Ovary (tissue), 7 donors: ENCODE measurements at regions not wholly inside any gene's neighbourhood (a gene's known extent, or its start where the extent isn't known, plus 50 kb on each side); places are given as distances from the start of the nearest gene placed in this dataset.

ENCODE experiments used
- DNase-seq, 5 donors: peaks; one replicate each; pipeline ENCODE4 v3.0.0-alpha.2; 2019 to 2020
- H3K27ac ChIP-seq, 2 donors: fragments of 200-600 bp; one replicate each; pipeline versions ENCODE4 v1.5.1 to v1.8.0; 2019 to 2022
- H3K27me3 ChIP-seq: fragments of 200-600 bp; one replicate; pipeline ENCODE4 v1.8.0; 2022
- H3K36me3 ChIP-seq: fragments of 200-600 bp; sonication (generic); one replicate; pipeline ENCODE4 v1.5.1; 2019
- H3K4me1 ChIP-seq: one replicate; pipeline ENCODE4 v1.8.1; 2013; ENCODE audit warnings: mild to moderate bottlenecking, moderate library complexity; ENCODE audit not compliant: insufficient read depth
- H3K4me3 ChIP-seq: fragments of 200-600 bp; sonication (generic); one replicate; pipeline ENCODE4 v1.5.1; 2017
- H3K9me3 ChIP-seq, 2 donors: fragments of 200-600 bp in 1 of 2; sonication (generic) in 1 of 2; one replicate each; pipeline versions ENCODE4 v1.5.1 to v1.8.1; 2013 to 2019; ENCODE audit warnings: mild to moderate bottlenecking in 1 of 2, moderate library complexity in 1 of 2
- EP300 ChIP-seq: sonication (generic); formaldehyde crosslinking; IDR thresholded peaks from one replicate; pipeline ENCODE4 v1.6.1; 2017; ENCODE audit warnings: antibody characterized with exemption
- POLR2A ChIP-seq: fragments of 450-650 bp; IDR thresholded peaks from one replicate; pipeline ENCODE4 v1.6.1; 2017; ENCODE audit warnings: antibody characterized with exemption, mild to moderate bottlenecking, moderate library complexity
- WGBS, 3 donors: extraction: QIAGEN DNeasy Blood & Tissue Kit in 1 of 3; methylation state at CpG; one replicate each; pipeline versions ENCODE4 v1.1.5 to v1.1.7; 2013 to 2017; 5-methylcytosine and 5-hydroxymethylcytosine counted together
- intact Hi-C, 4 donors: fragments of 100-400 bp; cut with DNase I; formaldehyde crosslinking; loops; one replicate each; pipeline versions ENCODE4 v1.11.0 to v1.15.1; 2022 to 2023
- TF ChIP-seq, protein P1 (sequence below), 3 donors: fragments of 450-650 bp in 2 of 3; fragments of 200-600 bp in 1 of 3; IDR thresholded peaks; one replicate each; pipeline versions ENCODE4 v1.5.1 to v1.8.0; 2016 to 2022; ENCODE audit warnings: antibody characterized with exemption in 3 of 3, mild to moderate bottlenecking in 1 of 3
- donor health status: DM: no; HTN: no; CAD: no; lungs with moderate emphysema.
- donor health status: DM: no; HTN: no; CAD: no.
- donor health status: Bipolar disorder and iron deficiency.
- donor health status: DM: no; HTN: no; CAD: no.
- donor health status: DM: yes; HTN: yes; CAD: no.

DNA sequence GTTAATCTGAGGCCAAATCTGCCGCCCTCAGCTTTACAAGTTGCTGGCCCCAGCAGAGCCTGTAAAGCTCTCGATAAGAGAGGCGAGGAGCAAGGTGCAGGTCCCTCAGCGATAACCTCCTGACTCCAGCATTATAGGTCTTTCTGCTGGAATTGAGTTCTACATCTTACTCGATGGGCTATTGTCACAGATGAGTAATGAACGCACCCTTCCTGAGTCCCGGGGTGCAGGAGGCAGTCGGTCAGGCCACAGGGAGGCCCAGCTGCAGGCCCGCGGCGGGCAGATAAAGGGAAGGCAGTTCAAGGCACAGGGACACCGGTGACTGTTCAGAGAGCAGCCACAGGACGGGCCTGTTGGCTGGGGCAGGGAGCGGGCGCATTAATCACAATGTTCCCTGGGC, 157.6 kb upstream of the OBI1 start:
- TF ChIP-seq EP300: no peak
- TF ChIP-seq, protein P1, sequence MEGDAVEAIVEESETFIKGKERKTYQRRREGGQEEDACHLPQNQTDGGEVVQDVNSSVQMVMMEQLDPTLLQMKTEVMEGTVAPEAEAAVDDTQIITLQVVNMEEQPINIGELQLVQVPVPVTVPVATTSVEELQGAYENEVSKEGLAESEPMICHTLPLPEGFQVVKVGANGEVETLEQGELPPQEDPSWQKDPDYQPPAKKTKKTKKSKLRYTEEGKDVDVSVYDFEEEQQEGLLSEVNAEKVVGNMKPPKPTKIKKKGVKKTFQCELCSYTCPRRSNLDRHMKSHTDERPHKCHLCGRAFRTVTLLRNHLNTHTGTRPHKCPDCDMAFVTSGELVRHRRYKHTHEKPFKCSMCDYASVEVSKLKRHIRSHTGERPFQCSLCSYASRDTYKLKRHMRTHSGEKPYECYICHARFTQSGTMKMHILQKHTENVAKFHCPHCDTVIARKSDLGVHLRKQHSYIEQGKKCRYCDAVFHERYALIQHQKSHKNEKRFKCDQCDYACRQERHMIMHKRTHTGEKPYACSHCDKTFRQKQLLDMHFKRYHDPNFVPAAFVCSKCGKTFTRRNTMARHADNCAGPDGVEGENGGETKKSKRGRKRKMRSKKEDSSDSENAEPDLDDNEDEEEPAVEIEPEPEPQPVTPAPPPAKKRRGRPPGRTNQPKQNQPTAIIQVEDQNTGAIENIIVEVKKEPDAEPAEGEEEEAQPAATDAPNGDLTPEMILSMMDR (IDR thresholded peaks at IDR 0.05): no peak
- TF ChIP-seq POLR2A: no peak
- H3K27me3 ChIP-seq: no peaks in the 10 kb centered on the region
- H3K4me3 ChIP-seq: no peak overlapping the region
- no peaks in the 10 kb centered on the region for H3K36me3 ChIP-seq
- WGBS, 3 donors: 59 to 65% (median 62%) methylated on average over 15 of the region's 15 CpGs
- intact Hi-C loops: no loop called here
- no peak for DNase-seq
- no peaks in the 10 kb centered on the region for H3K4me1 ChIP-seq
- no peaks in the 10 kb centered on the region for H3K9me3 ChIP-seq
- H3K27ac ChIP-seq: no peak overlapping the region

DNA sequence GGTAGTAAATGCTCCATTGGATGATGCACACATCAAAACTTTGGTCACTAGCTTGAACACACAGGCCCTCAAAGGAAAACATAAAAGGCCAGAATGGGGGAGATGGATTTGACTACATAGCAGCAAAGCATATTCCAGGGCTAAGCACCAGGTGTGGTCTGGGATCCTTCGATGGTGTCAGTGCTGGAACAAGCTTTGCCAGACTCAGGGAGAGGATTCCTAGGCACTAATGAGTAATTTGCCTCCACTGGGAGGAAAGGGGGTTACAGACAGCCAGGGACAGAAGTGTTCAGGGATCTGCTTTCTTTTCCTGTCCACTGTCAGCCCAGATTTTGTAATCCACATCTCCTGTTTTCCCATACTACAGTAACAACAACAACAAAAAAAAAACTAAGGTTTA, 157.2 kb upstream of the OBI1 start:
- TF ChIP-seq, protein P1 (IDR thresholded peaks at IDR 0.05): no peak
- no peak for TF ChIP-seq EP300
- TF ChIP-seq POLR2A: no peak
- Histone ChIP-seq H3K4me1 (no peaks in the 10 kb centered on the region), H3K27ac (no peak overlapping the region), H3K9me3 (no peaks in the 10 kb centered on the region), H3K36me3 (no peaks in the 10 kb centered on the region), H3K4me3 (no peak overlapping the region), H3K27me3 (no peaks in the 10 kb centered on the region)
- intact Hi-C loops: no loop called here
- WGBS, 3 donors: 42 to 56% (median 50%) methylated on average over 1 of the region's 1 CpG
- DNase-seq: no peak

DNA sequence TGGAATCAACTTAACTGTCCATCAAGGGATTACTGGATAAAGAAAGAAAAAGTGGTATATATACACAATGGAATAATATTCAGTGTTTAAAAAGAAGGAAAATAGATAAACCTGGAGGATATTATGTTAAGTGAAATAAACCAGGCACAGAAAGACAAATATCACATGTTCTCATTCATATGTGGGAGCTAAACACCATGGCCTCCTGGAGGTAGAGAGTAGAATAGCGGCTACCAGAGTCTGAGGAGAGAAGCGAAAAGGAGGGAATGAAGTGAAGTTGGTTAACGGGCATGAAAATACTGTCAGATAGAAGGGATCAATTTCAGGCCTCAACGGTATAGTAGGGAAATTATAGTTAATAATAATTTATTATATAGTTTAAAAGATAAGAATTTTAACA, 147.5 kb upstream of the OBI1 start:
- no peaks in the 10 kb centered on the region for H3K36me3 ChIP-seq
- H3K4me1 ChIP-seq: no peaks in the 10 kb centered on the region
- no peak for DNase-seq
- WGBS, 3 donors: 57 to 60% (median 59%) methylated on average over 4 of the region's 4 CpGs
- H3K9me3 ChIP-seq: no peaks in the 10 kb centered on the region
- no peak overlapping the region for H3K27ac ChIP-seq
- TF ChIP-seq, protein P1 (IDR thresholded peaks at IDR 0.05): no peak
- TF ChIP-seq POLR2A (no peak), EP300 (no peak)
- intact Hi-C loops: no loop called here
- no peak overlapping the region for H3K4me3 ChIP-seq
- no peaks in the 10 kb centered on the region for H3K27me3 ChIP-seq

DNA sequence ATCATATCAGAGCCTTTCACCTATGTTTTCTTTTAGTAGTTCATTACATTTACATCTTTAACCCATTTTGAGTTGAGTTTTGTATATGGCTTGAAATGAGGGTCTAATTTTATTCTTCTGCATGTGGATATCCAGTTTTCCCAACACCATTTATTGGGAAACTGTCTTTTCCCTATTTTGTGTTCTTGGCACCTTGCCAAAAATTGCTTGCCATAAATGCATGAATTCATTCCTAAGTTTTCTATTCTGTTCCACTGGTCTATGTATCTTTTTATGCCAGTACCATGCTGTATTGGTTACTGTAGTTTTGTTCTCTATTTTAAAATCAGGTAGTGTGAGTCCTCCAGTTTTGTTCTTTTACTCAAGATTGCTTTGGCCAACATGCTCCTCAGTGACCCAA, 144.0 kb upstream of the OBI1 start:
- no peak for DNase-seq

More for the DNA sequence above, 144.0 kb upstream of the OBI1 start:
- H3K4me3 ChIP-seq: no peak overlapping the region
- TF ChIP-seq POLR2A: no peak
- TF ChIP-seq, protein P1 (IDR thresholded peaks at IDR 0.05): no peak
- no peak for TF ChIP-seq EP300
- intact Hi-C loops: no loop called here
- H3K9me3 ChIP-seq: no peaks in the 10 kb centered on the region
- no peak overlapping the region for H3K27ac ChIP-seq
- H3K27me3 ChIP-seq: no peaks in the 10 kb centered on the region
- no peaks in the 10 kb centered on the region for H3K36me3 ChIP-seq
- H3K4me1 ChIP-seq: no peaks in the 10 kb centered on the region
